ENCODE measurements at regions not wholly inside any gene's neighbourhood (a gene's known extent, or its start where the extent isn't known, plus 50 kb on each side); places are given as distances from the start of the nearest gene placed in this dataset.

GRCh38 chr2:5751873-5752482 is 59.8 kb downstream of the SOX11 start:
- DNase-seq (ENCODE audit: extremely low read depth, low read depth), result no peak

DNA sequence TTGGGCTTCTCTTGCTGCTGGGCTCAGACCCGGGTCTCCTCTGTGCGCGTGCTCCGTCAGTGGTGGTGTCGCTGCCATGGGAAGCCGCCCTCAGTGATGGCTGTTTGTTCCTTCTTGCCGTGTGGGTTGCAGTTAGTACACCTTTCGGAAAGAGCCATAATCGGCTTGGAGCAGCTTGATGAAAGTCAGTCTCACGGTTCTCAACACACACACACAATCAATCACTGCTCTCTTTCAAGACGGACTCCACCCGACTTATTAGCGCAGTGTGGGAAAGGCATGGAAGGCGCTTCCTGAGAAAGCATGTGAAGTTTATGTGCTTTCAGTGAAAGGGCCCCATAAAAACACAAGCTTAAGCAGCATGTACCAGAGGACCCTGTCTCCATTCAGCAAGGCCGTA is 64.1 kb downstream of the SOX11 start:
- DNase-seq (ENCODE audit: extremely low read depth, low read depth), result no peak

- DNase-seq (ENCODE audit: extremely low read depth, low read depth), result no peak
Measured at GRCh38 chr2:5758346-5758745, 66.2 kb downstream of the SOX11 start.

DNA sequence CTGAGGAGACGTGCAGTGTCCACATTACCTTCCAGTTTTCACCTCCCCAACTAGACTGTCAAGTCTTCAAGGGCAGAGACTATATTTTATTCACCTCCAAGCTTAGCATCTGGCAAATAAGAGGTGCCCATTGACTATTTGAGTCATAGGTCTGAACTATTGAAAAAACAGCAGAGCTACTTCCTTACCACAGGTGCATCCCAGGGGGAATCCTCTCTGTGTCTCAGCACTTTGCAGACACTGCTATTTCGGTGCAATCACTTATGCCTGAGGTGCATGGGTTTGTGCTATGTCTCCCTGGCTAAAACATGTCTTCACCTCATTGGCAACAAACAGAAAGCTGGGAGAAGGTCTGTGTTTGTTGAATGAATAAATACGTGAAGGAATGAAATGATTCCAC is 67.8 kb downstream of the SOX11 start:
- DNase-seq (ENCODE audit: extremely low read depth, low read depth), result no peak

DNA sequence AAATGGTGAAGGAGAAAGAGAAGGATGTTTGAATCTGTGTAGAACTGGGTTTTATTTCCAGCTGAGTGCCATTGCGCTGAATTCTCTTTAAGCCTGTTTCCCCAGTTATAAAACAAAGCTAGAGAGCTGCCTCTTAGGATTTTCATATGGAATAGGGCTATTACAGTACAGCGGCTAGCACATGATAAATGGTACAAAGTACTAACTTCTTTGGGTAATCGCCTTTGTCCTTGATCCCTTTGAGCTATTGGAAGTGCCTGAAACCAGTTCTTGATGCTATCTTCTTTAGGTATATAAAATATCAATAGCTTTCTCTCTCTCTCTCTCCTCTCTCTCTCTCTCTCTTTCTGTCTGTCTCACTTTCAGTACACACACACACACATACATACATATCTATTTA is 71.3 kb downstream of the SOX11 start:
- no peak for DNase-seq (ENCODE audit: extremely low read depth, low read depth)

GRCh38 chr2:5764041-5764440 is 71.9 kb downstream of the SOX11 start:
- DNase-seq (ENCODE audit: extremely low read depth, low read depth), result no peak

- DNase-seq (ENCODE audit: extremely low read depth, low read depth), result no peak
Measured at GRCh38 chr2:5766056-5766455, 73.9 kb downstream of the SOX11 start.

- DNase-seq (ENCODE audit: extremely low read depth, low read depth), result no peak
Measured at GRCh38 chr2:5766561-5766960, 74.4 kb downstream of the SOX11 start.

DNA sequence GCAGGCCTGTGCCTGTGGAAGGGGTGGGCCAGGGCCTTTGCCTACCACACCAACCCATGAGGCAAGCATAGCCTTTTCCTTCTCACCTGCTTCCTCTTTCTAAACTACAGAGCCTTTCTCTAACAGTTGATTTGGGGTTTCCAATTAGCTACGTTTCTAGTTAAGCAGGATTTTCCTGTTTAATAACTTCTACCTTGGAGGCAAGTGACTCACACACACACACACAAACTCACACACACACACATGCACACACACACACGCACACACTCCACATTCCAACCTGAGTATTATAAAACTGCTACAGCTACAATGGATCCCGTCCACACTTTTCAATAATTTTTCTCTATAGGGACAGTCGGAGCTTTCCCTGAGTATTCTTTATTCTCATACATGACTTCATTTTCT is 84.9 kb downstream of the SOX11 start:
- DNase-seq (ENCODE audit: extremely low read depth, low read depth), result no peak

GRCh38 chr2:5781679-5782078 is 89.5 kb downstream of the SOX11 start:
- DNase-seq (ENCODE audit: extremely low read depth, low read depth), result no peak

DNA sequence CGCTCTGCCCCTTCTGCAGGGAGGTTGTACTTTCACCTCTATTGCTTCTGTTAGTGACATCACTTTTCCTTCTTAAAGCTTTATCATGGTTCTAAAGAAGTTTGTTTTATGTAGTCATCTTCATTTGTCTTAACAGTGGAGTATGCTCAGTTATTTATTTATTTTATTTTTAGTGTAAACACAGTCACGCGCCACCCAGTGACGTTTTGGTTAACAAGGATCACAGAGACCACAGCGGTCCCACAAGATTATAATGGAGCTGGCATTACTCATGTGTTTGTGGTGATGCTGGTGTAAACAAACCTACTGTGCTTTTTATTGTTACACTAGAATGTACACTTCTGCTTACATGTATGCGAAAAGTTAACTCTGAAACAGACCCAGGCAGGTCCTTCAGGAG is 89.9 kb downstream of the SOX11 start:
- DNase-seq (ENCODE audit: extremely low read depth, low read depth), result no peak

- DNase-seq (ENCODE audit: extremely low read depth, low read depth), result no peak
Measured at GRCh38 chr2:5788447-5788846, 96.3 kb downstream of the SOX11 start.

- no peak for DNase-seq (ENCODE audit: extremely low read depth, low read depth)
Measured at GRCh38 chr2:5791371-5791770, 99.2 kb downstream of the SOX11 start.

GRCh38 chr2:5794012-5794411 is 101.8 kb downstream of the SOX11 start:
- DNase-seq (ENCODE audit: extremely low read depth, low read depth), result no peak

DNA sequence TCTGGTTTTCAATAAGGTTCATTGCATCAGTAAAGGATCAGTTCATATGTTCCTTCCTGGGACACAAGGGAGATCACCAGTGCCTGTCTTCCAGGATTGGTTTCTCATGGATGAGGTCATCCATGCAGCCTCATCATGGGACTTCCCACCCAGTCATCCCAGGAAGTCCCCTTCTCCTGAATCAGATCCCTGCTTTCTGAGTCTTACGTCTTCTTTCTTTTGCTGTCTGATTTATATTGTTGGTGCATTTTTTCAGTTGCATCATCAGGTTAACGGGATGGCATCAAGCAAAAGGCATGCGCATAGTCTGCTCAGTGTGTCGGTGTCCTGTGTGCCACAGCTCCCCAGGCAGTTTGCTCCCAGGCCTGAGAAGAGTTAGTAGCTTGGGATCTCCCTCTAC is 105.9 kb downstream of the SOX11 start:
- DNase-seq (ENCODE audit: extremely low read depth, low read depth), result no peak

GRCh38 chr2:5799348-5799747 is 107.2 kb downstream of the SOX11 start:
- no peak for DNase-seq (ENCODE audit: extremely low read depth, low read depth)

DNA sequence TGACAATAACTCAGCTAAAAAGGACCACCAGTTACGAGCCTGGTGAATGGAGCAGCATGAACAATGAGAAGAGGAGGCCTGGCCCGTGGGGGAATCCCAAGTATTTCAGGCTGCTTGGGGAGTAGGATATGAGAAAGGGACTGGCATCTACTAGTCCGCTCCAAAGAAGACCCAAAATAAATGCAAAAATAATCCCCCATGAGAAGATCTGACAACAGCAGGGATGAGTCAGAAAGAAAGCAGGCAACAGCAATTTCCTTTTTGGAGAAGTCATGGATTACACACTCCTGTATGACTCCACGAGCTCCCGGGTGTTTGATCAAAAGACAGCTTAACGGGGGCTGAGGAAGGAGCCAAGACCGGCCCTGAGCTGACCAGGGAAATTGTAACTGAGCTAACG is 111.4 kb downstream of the SOX11 start:
- no peak for DNase-seq (ENCODE audit: extremely low read depth, low read depth)

- DNase-seq (ENCODE audit: extremely low read depth, low read depth), result no peak
Measured at GRCh38 chr2:5818961-5819600, 126.9 kb downstream of the SOX11 start.

- DNase-seq (ENCODE audit: extremely low read depth, low read depth), result no peak
Measured at GRCh38 chr2:5824126-5824525, 131.9 kb downstream of the SOX11 start.

- DNase-seq (ENCODE audit: extremely low read depth, low read depth), result no peak
Measured at GRCh38 chr2:5825686-5826085, 133.5 kb downstream of the SOX11 start.

DNA sequence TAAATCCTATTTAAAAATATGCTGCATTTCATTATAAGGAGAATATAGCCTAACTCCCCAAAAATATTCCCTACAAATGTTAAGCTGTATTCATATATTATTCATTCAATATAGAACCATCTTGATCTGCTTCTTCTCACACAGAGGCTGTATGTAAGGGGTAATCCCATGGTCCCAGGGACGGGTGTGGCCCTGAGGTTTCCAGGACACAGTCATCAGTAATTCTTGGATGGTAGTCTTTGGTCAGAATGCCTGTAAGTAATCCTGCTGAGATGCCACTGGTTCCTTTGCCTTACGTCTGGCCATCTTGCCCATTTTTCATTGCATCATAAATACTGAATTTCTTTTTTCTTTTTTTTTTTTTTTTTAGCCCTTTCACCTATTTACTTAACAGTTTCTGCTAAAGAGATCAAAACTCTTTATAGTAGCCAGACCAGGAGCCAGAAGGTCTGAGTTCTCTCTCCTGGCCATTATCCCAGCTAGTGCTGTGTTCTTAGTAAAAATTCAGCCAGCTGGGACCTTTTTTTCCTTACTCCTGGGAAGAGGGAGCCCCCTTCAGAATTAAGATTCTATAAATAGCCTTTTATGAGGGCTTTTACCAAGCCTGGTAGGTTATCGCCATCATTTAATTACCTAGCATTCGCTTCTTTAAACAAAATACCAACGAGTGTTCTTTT is 134.9 kb downstream of the SOX11 start:
- DNase-seq (ENCODE audit: extremely low read depth, low read depth), result no peak

DNA sequence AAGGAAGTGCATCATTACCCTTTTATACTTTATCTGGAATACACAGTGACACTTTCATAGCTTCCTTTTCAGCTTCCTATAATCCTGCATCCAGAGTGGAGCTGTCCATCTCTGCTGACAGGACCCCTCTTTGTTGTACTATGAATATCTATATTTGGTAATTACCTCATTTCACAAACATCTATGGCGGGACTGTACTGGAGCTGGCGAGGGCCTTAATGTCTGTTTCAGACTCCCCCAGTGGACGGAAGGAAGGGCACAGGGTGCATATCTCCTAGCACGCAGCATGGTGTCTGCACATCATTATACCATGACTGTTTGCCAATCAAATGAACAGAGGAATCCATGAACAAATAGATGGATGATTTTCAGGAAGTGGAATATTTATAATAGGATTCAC is 142.3 kb downstream of the SOX11 start:
- DNase-seq (ENCODE audit: extremely low read depth, low read depth), result no peak

Data from NCI-H460 (cell line).